ENCODE measurements at regions not wholly inside any gene's neighbourhood (a gene's known extent, or its start where the extent isn't known, plus 50 kb on each side); places are given as distances from the start of the nearest gene placed in this dataset.

DNA sequence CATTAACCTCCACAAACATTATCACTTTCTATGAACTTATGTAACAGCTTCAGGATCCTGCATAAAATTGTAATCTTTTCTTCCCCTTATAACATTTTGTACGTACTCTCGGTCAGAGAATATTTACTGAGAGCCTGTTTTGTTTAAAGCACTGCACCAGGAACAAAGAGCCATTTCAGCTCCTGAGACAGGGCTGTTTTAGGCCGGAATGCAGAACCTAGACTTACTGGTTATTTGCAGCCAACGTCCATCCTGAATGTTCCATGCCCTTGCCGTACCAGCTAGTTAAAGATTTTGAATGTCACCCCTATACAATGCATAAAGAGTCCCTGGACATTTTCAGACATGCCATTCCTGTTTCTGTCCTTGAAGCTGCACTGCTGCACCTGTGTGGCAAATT, 248.8 kb downstream of the PCDH7 start:
- TF ChIP-seq EP300 (IDR thresholded peaks at IDR 0.05; ENCODE audit: borderline replicate concordance): no peak
- no peak for TF ChIP-seq FOXM1 (IDR thresholded peaks at IDR 0.05; ENCODE audit: borderline replicate concordance, low read depth)
- no peak for TF ChIP-seq TEAD4 (IDR thresholded peaks at IDR 0.05)
- TF ChIP-seq TAF1 (IDR thresholded peaks at IDR 0.05; ENCODE audit: low read depth): no peak
- no peak for TF ChIP-seq EGR1 (IDR thresholded peaks at IDR 0.05)
- TF ChIP-seq, protein P1, sequence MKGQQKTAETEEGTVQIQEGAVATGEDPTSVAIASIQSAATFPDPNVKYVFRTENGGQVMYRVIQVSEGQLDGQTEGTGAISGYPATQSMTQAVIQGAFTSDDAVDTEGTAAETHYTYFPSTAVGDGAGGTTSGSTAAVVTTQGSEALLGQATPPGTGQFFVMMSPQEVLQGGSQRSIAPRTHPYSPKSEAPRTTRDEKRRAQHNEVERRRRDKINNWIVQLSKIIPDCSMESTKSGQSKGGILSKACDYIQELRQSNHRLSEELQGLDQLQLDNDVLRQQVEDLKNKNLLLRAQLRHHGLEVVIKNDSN (IDR thresholded peaks at IDR 0.05): no peak
- TF ChIP-seq YY1 (IDR thresholded peaks at IDR 0.05; ENCODE audit: low read depth): no peak
- TF ChIP-seq TCF12 (IDR thresholded peaks at IDR 0.05; ENCODE audit: low read depth): no peak
- TF ChIP-seq, protein P2, sequence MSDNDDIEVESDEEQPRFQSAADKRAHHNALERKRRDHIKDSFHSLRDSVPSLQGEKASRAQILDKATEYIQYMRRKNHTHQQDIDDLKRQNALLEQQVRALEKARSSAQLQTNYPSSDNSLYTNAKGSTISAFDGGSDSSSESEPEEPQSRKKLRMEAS (IDR thresholded peaks at IDR 0.05): no peak
- TF ChIP-seq NFIC (IDR thresholded peaks at IDR 0.05): no peak
- TF ChIP-seq, protein P3, sequence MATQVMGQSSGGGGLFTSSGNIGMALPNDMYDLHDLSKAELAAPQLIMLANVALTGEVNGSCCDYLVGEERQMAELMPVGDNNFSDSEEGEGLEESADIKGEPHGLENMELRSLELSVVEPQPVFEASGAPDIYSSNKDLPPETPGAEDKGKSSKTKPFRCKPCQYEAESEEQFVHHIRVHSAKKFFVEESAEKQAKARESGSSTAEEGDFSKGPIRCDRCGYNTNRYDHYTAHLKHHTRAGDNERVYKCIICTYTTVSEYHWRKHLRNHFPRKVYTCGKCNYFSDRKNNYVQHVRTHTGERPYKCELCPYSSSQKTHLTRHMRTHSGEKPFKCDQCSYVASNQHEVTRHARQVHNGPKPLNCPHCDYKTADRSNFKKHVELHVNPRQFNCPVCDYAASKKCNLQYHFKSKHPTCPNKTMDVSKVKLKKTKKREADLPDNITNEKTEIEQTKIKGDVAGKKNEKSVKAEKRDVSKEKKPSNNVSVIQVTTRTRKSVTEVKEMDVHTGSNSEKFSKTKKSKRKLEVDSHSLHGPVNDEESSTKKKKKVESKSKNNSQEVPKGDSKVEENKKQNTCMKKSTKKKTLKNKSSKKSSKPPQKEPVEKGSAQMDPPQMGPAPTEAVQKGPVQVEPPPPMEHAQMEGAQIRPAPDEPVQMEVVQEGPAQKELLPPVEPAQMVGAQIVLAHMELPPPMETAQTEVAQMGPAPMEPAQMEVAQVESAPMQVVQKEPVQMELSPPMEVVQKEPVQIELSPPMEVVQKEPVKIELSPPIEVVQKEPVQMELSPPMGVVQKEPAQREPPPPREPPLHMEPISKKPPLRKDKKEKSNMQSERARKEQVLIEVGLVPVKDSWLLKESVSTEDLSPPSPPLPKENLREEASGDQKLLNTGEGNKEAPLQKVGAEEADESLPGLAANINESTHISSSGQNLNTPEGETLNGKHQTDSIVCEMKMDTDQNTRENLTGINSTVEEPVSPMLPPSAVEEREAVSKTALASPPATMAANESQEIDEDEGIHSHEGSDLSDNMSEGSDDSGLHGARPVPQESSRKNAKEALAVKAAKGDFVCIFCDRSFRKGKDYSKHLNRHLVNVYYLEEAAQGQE (IDR thresholded peaks at IDR 0.05; ENCODE audit: low read depth): no peak
- TF ChIP-seq RAD21 (IDR thresholded peaks at IDR 0.05; ENCODE audit: low read depth): no peak
- no peak for TF ChIP-seq ZBTB7A (IDR thresholded peaks at IDR 0.05; ENCODE audit: low read depth)
- TF ChIP-seq CEBPB (IDR thresholded peaks at IDR 0.05): no peak
- no peak for TF ChIP-seq CREB1 (IDR thresholded peaks at IDR 0.05; ENCODE audit: low read depth)

DNA sequence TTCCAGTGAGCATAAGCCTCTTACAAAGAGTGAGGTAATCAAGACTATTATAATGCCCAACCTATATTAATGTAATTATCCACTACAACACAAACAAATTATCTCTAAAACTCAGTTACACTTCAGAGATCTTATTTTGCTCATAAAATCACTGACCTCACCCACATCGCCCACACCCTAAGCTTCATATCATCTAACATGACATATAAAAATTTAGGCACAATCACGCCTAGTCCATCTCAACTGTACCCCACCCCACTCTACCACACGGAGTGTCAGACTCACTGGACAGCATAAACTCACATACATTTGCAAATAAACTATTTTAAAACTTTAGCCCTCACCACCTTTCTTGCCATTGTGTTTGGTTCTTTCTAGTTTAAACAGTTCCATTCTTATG, 252.4 kb downstream of the PCDH7 start:
- TF ChIP-seq, protein P1 (IDR thresholded peaks at IDR 0.05): no peak
- TF ChIP-seq TCF12 (IDR thresholded peaks at IDR 0.05; ENCODE audit: low read depth) (no peak), EGR1 (IDR thresholded peaks at IDR 0.05) (no peak), TAF1 (IDR thresholded peaks at IDR 0.05; ENCODE audit: low read depth) (no peak), CEBPB (IDR thresholded peaks at IDR 0.05) (no peak), FOXM1 (IDR thresholded peaks at IDR 0.05; ENCODE audit: borderline replicate concordance, low read depth) (no peak), RAD21 (IDR thresholded peaks at IDR 0.05; ENCODE audit: low read depth) (no peak), NFIC (IDR thresholded peaks at IDR 0.05) (no peak), YY1 (IDR thresholded peaks at IDR 0.05; ENCODE audit: low read depth) (no peak), TEAD4 (IDR thresholded peaks at IDR 0.05) (no peak), EP300 (IDR thresholded peaks at IDR 0.05; ENCODE audit: borderline replicate concordance) (no peak)
- TF ChIP-seq, protein P3 (IDR thresholded peaks at IDR 0.05; ENCODE audit: low read depth): no peak

DNA sequence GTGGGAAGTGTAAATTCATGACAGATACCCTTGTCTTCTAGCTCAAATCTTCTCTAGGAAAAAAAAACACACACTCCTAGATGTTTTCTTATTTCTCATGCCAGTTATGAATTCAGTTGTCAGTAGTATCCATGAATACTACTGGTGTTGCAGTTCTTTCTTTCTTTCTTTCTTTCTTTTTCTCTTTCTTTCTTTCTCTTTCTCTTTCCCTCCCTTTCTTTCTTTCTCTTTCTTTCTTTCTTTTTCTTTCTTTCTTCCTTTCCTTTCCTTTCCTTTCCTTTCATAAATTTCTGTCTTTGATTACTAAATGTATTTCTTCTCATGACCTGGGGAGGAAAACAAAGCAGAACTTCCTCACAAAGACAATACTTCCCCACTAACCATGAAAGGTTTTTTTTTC, 253.8 kb downstream of the PCDH7 start:
- TF ChIP-seq CEBPB (IDR thresholded peaks at IDR 0.05): no peak
- TF ChIP-seq YY1 (IDR thresholded peaks at IDR 0.05; ENCODE audit: low read depth): no peak
- no peak for TF ChIP-seq TEAD4 (IDR thresholded peaks at IDR 0.05)
- no peak for TF ChIP-seq EP300 (IDR thresholded peaks at IDR 0.05; ENCODE audit: borderline replicate concordance)
- TF ChIP-seq FOXM1 (IDR thresholded peaks at IDR 0.05; ENCODE audit: borderline replicate concordance, low read depth): no peak
- TF ChIP-seq TCF12 (IDR thresholded peaks at IDR 0.05; ENCODE audit: low read depth): no peak
- TF ChIP-seq CREB1 (IDR thresholded peaks at IDR 0.05; ENCODE audit: low read depth): no peak
- no peak for TF ChIP-seq NFIC (IDR thresholded peaks at IDR 0.05)
- TF ChIP-seq, protein P1 (IDR thresholded peaks at IDR 0.05): no peak
- TF ChIP-seq ZBTB7A (IDR thresholded peaks at IDR 0.05; ENCODE audit: low read depth): no peak

DNA sequence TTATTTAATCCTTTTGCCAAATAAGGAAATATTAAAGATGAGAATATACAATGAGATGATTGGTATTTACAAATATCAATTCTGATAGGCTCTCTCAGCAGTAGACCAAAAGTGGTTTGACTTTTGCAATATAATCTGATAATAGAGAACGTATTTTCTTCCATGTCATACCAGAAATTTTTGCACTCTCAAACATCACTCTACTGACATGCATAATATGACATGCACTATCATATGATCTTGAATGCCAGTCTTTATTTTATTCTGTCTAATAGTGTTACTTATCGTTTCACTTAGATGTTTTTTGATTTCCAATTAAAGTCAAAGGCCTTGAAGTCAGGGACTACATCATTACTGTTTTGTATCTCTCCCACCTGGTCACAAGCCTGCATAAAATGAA, 259.2 kb downstream of the PCDH7 start:
- no peak for TF ChIP-seq NFIC (IDR thresholded peaks at IDR 0.05)
- TF ChIP-seq, protein P1 (IDR thresholded peaks at IDR 0.05): no peak
- TF ChIP-seq, protein P3 (IDR thresholded peaks at IDR 0.05; ENCODE audit: low read depth): no peak
- TF ChIP-seq YY1 (IDR thresholded peaks at IDR 0.05; ENCODE audit: low read depth): no peak
- TF ChIP-seq FOXM1 (IDR thresholded peaks at IDR 0.05; ENCODE audit: borderline replicate concordance, low read depth): no peak
- no peak for TF ChIP-seq CREB1 (IDR thresholded peaks at IDR 0.05; ENCODE audit: low read depth)
- no peak for TF ChIP-seq CEBPB (IDR thresholded peaks at IDR 0.05)
- TF ChIP-seq TEAD4 (IDR thresholded peaks at IDR 0.05): no peak
- TF ChIP-seq, protein P2 (IDR thresholded peaks at IDR 0.05): no peak
- no peak for TF ChIP-seq ZBTB7A (IDR thresholded peaks at IDR 0.05; ENCODE audit: low read depth)
